ENCODE measurements at regions not wholly inside any gene's neighbourhood (a gene's known extent, or its start where the extent isn't known, plus 50 kb on each side); places are given as distances from the start of the nearest gene placed in this dataset.
"Not testable (repeated sequence)": the region's sequence is repeated elsewhere in the genome, so short reads cannot be mapped to it uniquely, and the experiment has no call there.

GRCh38 chr3:4213420-4213819 lies 89.7 kb upstream of the SETMAR start:
- not testable (repeated sequence) for TF ChIP-seq CTCF (IDR thresholded peaks at IDR 0.05); ZNF121 (CRISPR knock-in tag; IDR thresholded peaks at IDR 0.05); ATF3 (CRISPR knock-in tag; conservative IDR thresholded peaks at IDR 0.05); ZNF317 (CRISPR knock-in tag; IDR thresholded peaks at IDR 0.05; ENCODE audit: borderline replicate concordance, low read depth); RELA (CRISPR knock-in tag; IDR thresholded peaks at IDR 0.05; ENCODE audit: borderline replicate concordance); IRF1 (CRISPR knock-in tag; IDR thresholded peaks at IDR 0.05); ZBTB43 (CRISPR knock-in tag; IDR thresholded peaks at IDR 0.05); TEAD4 (CRISPR knock-in tag; IDR thresholded peaks at IDR 0.05); STAT6 (CRISPR knock-in tag; conservative IDR thresholded peaks at IDR 0.05; ENCODE audit: low read depth); ZBTB21 (CRISPR knock-in tag; IDR thresholded peaks at IDR 0.05; ENCODE audit: borderline replicate concordance)
